H1 (cell line): ENCODE measurements at regions not wholly inside any gene's neighbourhood (a gene's known extent, or its start where the extent isn't known, plus 50 kb on each side); places are given as distances from the start of the nearest gene placed in this dataset.

Source experiments
- CTCF ChIA-PET: fragments of 300-600 bp; sonication (Branson Sonifier 250); formaldehyde crosslinking; loops from one replicate; lab custom pipeline; 2021; ENCODE audit not compliant: partially characterized antibody; lab: Charles Lee
- POLR2A ChIA-PET: fragments of 300-600 bp; sonication (Branson Sonifier 250); formaldehyde crosslinking; loops from one replicate; lab custom pipeline; 2021; ENCODE audit warnings: inconsistent platforms; ENCODE audit not compliant: partially characterized antibody; lab: Charles Lee
- DNase-seq, 2 experiments: peaks; one replicate each; pipeline versions ENCODE4 v3.0.0 to v3.0.0-alpha.2; 2010 to 2022; ENCODE audit warnings: low spot score in 2 of 2, low read depth in 1 of 2, mixed read lengths in 1 of 2
- FAIRE-seq: peaks from 2 replicates; lab custom pipeline; 2011; peaks lifted over from hg19 to GRCh38; lab: Jason Lieb, UNC
- H2AFZ ChIP-seq: 2 replicates; pipeline ENCODE4 v1.8.1; 2012; ENCODE audit warnings: low read length, inconsistent platforms
- H2AK5ac ChIP-seq: 2 replicates; pipeline ENCODE4 v1.6.1; 2013; ENCODE audit warnings: low read depth, low read length
- H2BK120ac ChIP-seq: replicated peaks from 2 replicates; pipeline ENCODE3; 2013; ENCODE audit warnings: low read depth, low read length, inconsistent platforms
- H2BK12ac ChIP-seq: 2 replicates; pipeline ENCODE4 v1.6.1; 2013; ENCODE audit warnings: low read depth, low read length
- H2BK15ac ChIP-seq: 2 replicates; pipeline ENCODE4 v1.6.1; 2013; ENCODE audit warnings: low read length
- H2BK20ac ChIP-seq: 2 replicates; pipeline ENCODE4 v1.6.1; 2013; ENCODE audit warnings: low read length
- H2BK5ac ChIP-seq: 2 replicates; pipeline ENCODE4 v1.6.1; 2013; ENCODE audit warnings: low read depth, low read length
- H3K14ac ChIP-seq: 2 replicates; pipeline ENCODE4 v1.6.1; 2013; ENCODE audit warnings: inconsistent platforms; ENCODE audit not compliant: insufficient read length
- H3K18ac ChIP-seq: 2 replicates; pipeline ENCODE4 v1.6.1; 2013; ENCODE audit warnings: low read length; ENCODE audit errors: extremely low read depth
- H3K23ac ChIP-seq: 2 replicates; pipeline ENCODE4 v1.6.1; 2013; ENCODE audit warnings: inconsistent platforms; ENCODE audit not compliant: insufficient read length
- H3K23me2 ChIP-seq: 2 replicates; pipeline ENCODE4 v1.6.1; 2013; ENCODE audit warnings: low read depth, low read length
- H3K27ac ChIP-seq: 2 replicates; pipeline ENCODE4 v1.6.1; 2011; ENCODE audit warnings: low read depth, low read length, inconsistent platforms
- H3K27me3 ChIP-seq, 4 experiments: replicated peaks in 1 of 4; 1 replicate in 1 of 4; 2 replicates in 3 of 4; pipeline versions ENCODE4 v1.6.1 to v1.8.1; 2011 to 2013; ENCODE audit warnings: low read length in 3 of 4, mild to moderate bottlenecking in 3 of 4, inconsistent platforms in 2 of 4, mixed read lengths in 2 of 4, moderate library complexity in 1 of 4; ENCODE audit not compliant: control insufficient read depth in 3 of 4, insufficient read depth in 3 of 4; ENCODE audit errors: extremely low read depth in 1 of 4
- H3K36me3 ChIP-seq, 4 experiments: 2 replicates each; pipeline versions ENCODE4 v1.6.1 to v1.8.1; 2011 to 2013; ENCODE audit warnings: mild to moderate bottlenecking in 4 of 4, low read length in 3 of 4, moderate library complexity in 2 of 4, control low read depth in 1 of 4, inconsistent platforms in 1 of 4; ENCODE audit not compliant: insufficient read depth in 4 of 4, control insufficient read depth in 2 of 4
- H3K4ac ChIP-seq: replicated peaks from 2 replicates; pipeline ENCODE3; 2013; ENCODE audit warnings: low read length, low read depth, mixed read lengths, inconsistent platforms; ENCODE audit not compliant: insufficient read length
- H3K4me1 ChIP-seq, 4 experiments: replicated peaks in 1 of 4; 1 replicate in 1 of 4; 2 replicates in 3 of 4; pipeline versions ENCODE4 v1.6.1 to v1.8.1; 2011 to 2013; ENCODE audit warnings: low read length in 3 of 4, inconsistent platforms in 2 of 4, mixed read lengths in 1 of 4; ENCODE audit not compliant: insufficient read depth in 4 of 4, control insufficient read depth in 3 of 4
- H3K4me2 ChIP-seq, 2 experiments: 2 replicates each; pipeline versions ENCODE4 v1.6.1 to v1.8.1; 2011 to 2013; ENCODE audit warnings: low read depth in 2 of 2, low read length in 2 of 2, control low read depth in 1 of 2, inconsistent platforms in 1 of 2, mild to moderate bottlenecking in 1 of 2; ENCODE audit not compliant: insufficient read depth in 1 of 2
- H3K4me3 ChIP-seq, 4 experiments: fragments of 200-600, 300-600 bp in 1 of 4; sonication (generic), shearing (Covaris generic), sonication (Bioruptor Twin) in 1 of 4; 2 replicates each; pipeline versions ENCODE4 v1.5.1 to v1.8.1; 2011 to 2016; ENCODE audit warnings: low read length in 4 of 4, low read depth in 3 of 4, control low read depth in 2 of 4, inconsistent platforms in 2 of 4, mild to moderate bottlenecking in 2 of 4, mixed read lengths in 1 of 4, moderate library complexity in 1 of 4; ENCODE audit not compliant: insufficient read depth in 2 of 4; ENCODE audit errors: extremely low read depth in 1 of 4
- H3K56ac ChIP-seq: replicated peaks from 2 replicates; pipeline ENCODE3; 2013; ENCODE audit warnings: low read depth, mild to moderate bottlenecking, mixed read lengths, low read length, inconsistent platforms; ENCODE audit not compliant: insufficient read length
- H3K79me1 ChIP-seq: 2 replicates; pipeline ENCODE4 v1.6.1; 2013; ENCODE audit warnings: low read depth, low read length, control low read depth
- H3K79me2 ChIP-seq, 2 experiments: 2 replicates each; pipeline versions ENCODE4 v1.6.1 to v1.8.1; 2012 to 2013; ENCODE audit warnings: low read length in 2 of 2, mild to moderate bottlenecking in 2 of 2, inconsistent platforms in 1 of 2; ENCODE audit not compliant: insufficient read depth in 2 of 2, control insufficient read depth in 1 of 2
- H3K9ac ChIP-seq, 4 experiments: replicated peaks in 1 of 4; 1 replicate in 1 of 4; 2 replicates in 3 of 4; pipeline versions ENCODE4 v1.6.1 to v1.8.1; 2011 to 2013; ENCODE audit warnings: low read depth in 3 of 4, low read length in 3 of 4, control low read depth in 2 of 4, mild to moderate bottlenecking in 2 of 4, moderate library complexity in 2 of 4, inconsistent platforms in 1 of 4; ENCODE audit errors: extremely low read depth in 1 of 4
- H3K9me3 ChIP-seq, 2 experiments: 2 replicates each; pipeline versions ENCODE4 v1.6.1 to v1.8.1; 2012 to 2013; ENCODE audit warnings: mild to moderate bottlenecking in 2 of 2, moderate library complexity in 2 of 2, control low read depth in 1 of 2, inconsistent platforms in 1 of 2, low read depth in 1 of 2, low read length in 1 of 2, mixed read lengths in 1 of 2; ENCODE audit not compliant: insufficient read depth in 2 of 2
- H4K20me1 ChIP-seq, 2 experiments: replicated peaks in 1 of 2; 2 replicates each; pipeline versions ENCODE3 to v1.8.1; 2011 to 2013; ENCODE audit warnings: inconsistent platforms in 2 of 2, low read length in 2 of 2, mild to moderate bottlenecking in 1 of 2; ENCODE audit not compliant: insufficient read depth in 2 of 2, control insufficient read depth in 1 of 2
- H4K5ac ChIP-seq: 2 replicates; pipeline ENCODE4 v1.6.1; 2013; ENCODE audit warnings: low read length, low read depth, mixed read lengths, inconsistent platforms; ENCODE audit not compliant: insufficient read length
- H4K8ac ChIP-seq: 2 replicates; pipeline ENCODE4 v1.8.0; 2013; ENCODE audit warnings: mild to moderate bottlenecking, moderate library complexity, low read length, inconsistent platforms; ENCODE audit not compliant: insufficient read depth; ENCODE audit errors: extremely low read depth
- H4K91ac ChIP-seq: replicated peaks from 2 replicates; pipeline ENCODE3; 2013; ENCODE audit warnings: low read length, mixed read lengths, inconsistent platforms; ENCODE audit not compliant: insufficient read length
- ATF2 ChIP-seq: IDR thresholded peaks from 2 replicates; pipeline ENCODE4 v1.6.1; 2012; ENCODE audit warnings: low read length, inconsistent platforms

GRCh38 chr6:156189714-156190113 is 587.5 kb upstream of the ARID1B start:
- no peaks in the 10 kb centered on the region for H3K79me1 ChIP-seq
- no peak overlapping the region for H2BK5ac ChIP-seq
- H3K4me2 ChIP-seq = no peak overlapping the region
- no peak overlapping the region for H4K91ac ChIP-seq
- H4K5ac ChIP-seq = no peak overlapping the region
- H2AFZ ChIP-seq = no peak overlapping the region
- CTCF ChIA-PET = no interaction called here
- no peak overlapping the region for H2BK20ac ChIP-seq
- H4K8ac ChIP-seq = no peak overlapping the region
- no peak overlapping the region for H2BK120ac ChIP-seq
- no peak overlapping the region for H3K14ac ChIP-seq
- H3K79me2 ChIP-seq = no peaks in the 10 kb centered on the region
- H3K9me3 ChIP-seq = no peaks in the 10 kb centered on the region
- peaks cover 0 to 8% (median 0%) of the 10 kb centered on the region in 4 experiments; a peak in 3 of 7 replicates for H3K4me1 ChIP-seq
- no peak overlapping the region for H2BK15ac ChIP-seq
- H3K4ac ChIP-seq = no peak overlapping the region
- no peak overlapping the region for H2AK5ac ChIP-seq
- H2BK12ac ChIP-seq = no peak overlapping the region
- no peak overlapping the region for H3K18ac ChIP-seq
- POLR2A ChIA-PET = interaction anchor here (0.7 kb wide), 1 partner anchor 128 kb away, joined by 3 read pairs; no protein-coding TSS in a partner anchor
- H3K9ac ChIP-seq = no peak overlapping the region
- no peak overlapping the region for H3K23ac ChIP-seq
- H3K27ac ChIP-seq = no peak overlapping the region
- no peaks in the 10 kb centered on the region for H3K27me3 ChIP-seq
- TF ChIP-seq ATF2 = no peak
- no peak for FAIRE-seq
- H3K23me2 ChIP-seq = no peaks in the 10 kb centered on the region; the same call in 1 of the 2 replicates
- no peak overlapping the region for H3K4me3 ChIP-seq
- no peaks in the 10 kb centered on the region for H4K20me1 ChIP-seq
- DNase-seq = no peak
- no peaks in the 10 kb centered on the region for H3K36me3 ChIP-seq
- no peak overlapping the region for H3K56ac ChIP-seq
